ENCODE measurements at regions not wholly inside any gene's neighbourhood (a gene's known extent, or its start where the extent isn't known, plus 50 kb on each side); places are given as distances from the start of the nearest gene placed in this dataset.

DNA sequence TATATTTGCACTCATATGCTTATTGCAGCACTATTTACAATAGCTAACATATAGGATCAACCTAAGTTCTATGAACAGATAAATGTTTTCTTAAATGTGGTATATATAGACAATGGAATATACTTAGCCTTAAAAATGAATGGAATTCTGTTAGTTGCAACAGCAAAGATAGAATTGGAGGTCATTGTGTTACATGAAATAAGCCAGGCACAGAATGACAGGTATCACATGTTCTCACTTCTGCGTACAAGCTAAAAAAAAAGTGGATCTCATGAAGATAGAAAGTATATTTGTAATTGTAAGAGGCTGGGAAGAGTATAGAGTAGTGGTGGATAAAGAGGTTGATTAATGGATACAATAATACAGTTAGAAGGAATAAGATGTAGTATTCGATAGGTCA, 255.5 kb upstream of the SETBP1 start:
- no peak for DNase-seq (ENCODE audit: low spot score)

- DNase-seq (ENCODE audit: low spot score) = no peak
These were observed 243.1 kb upstream of the SETBP1 start for GRCh38 chr18:44437603-44438002.

DNA sequence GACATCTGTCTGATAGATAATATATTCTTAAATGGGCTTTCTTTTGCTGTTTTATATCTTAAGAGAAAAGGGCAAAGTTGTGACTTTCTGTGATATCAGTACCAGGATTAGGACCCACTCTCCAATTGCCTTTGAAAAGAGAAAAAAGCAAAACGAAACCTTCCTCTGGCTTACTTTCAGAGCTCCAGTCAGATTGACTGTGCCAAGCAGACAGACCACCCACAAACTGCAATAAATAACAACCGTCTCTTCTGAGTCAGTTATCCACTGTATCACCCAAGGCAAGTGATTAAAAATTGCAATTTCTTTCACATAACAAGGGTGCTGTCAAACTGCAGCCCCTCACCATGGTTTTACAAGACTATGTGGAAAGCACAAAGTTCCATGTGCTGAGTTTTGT, 230.5 kb upstream of the SETBP1 start:
- DNase-seq (ENCODE audit: low spot score) = no peak

DNA sequence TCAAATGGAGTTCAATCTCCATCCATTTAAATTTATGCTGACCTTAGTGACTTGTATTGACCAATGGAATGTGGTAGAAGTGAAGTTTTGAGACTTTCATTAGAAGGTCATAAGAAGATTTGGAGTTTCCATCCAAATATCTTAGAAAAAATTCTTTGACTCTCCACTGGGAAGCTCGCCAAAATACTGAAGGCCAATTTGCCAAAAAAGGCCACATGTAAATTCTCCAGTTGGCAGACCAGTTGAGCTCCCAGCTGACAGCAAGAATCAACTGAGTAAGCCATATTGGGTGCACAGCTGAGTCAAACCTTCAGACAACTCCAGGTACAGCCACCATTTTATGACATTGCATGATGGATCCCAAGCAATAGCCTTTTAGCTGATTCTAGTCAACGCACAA, 228.3 kb upstream of the SETBP1 start:
- DNase-seq (ENCODE audit: low spot score) = no peak

- DNase-seq (ENCODE audit: low spot score) = no peak
These were observed 227.2 kb upstream of the SETBP1 start for GRCh38 chr18:44453505-44453904.

DNA sequence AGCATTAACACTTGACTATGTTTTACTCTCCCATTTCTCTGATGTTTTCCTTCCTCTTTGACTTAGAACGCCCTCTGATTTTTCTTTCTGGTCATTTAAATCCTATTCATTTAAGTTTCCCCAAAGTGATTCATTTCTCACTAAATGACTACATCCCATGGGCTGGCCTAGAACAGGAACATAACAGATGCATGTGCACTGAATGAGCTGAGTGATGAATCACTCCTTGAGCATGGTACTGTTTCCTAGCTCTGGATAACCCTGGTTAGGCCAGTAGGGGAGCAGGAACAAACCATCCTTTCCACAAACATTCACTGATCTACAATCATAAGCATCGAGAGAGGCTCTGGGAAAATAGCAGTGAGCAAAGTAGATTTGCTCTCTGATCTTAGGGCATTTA, 221.9 kb upstream of the SETBP1 start:
- no peak for DNase-seq (ENCODE audit: low spot score)

GRCh38 chr18:44464398-44465180, 216.1 kb upstream of the SETBP1 start:
- DNase-seq (ENCODE audit: low spot score) = no peak

- DNase-seq (ENCODE audit: low spot score) = no peak
These were observed 215.3 kb upstream of the SETBP1 start for GRCh38 chr18:44465381-44465841.

GRCh38 chr18:44466997-44467396, 213.7 kb upstream of the SETBP1 start:
- no peak for DNase-seq (ENCODE audit: low spot score)

- DNase-seq (ENCODE audit: low spot score) = no peak
These were observed 213.0 kb upstream of the SETBP1 start for GRCh38 chr18:44467718-44468117.

DNA sequence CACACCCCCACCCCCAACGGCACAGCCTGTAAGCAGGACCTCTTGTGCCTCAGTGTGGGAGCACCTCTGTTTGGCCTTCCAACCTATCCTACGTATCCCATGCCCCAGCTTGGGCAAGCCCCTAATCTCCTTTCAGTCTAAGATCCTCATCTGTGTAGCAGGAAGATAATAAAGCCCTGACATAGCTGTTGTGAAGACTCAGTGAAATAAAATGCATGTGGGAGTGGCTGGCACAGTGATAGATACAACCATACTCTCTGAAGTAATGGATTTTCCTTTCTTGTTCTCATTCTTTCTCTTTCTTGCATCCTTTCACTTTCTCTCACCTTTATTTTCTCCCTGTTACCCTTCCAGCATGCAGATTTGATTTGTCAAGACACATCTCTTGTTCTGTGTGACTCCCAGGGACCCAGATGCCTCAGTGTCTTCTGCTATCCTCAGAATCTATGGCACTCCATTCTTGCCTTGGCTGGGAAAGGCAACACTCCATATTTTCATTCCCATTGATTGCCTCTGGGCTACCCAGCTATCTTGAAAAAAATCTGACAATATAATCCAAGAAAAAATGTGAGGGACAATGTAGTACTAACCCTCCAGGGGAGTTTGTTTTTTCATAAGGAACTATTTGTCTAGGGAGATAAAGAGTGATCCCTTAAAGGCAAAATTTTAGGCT, 207.2 kb upstream of the SETBP1 start:
- no peak for DNase-seq (ENCODE audit: low spot score)

DNA sequence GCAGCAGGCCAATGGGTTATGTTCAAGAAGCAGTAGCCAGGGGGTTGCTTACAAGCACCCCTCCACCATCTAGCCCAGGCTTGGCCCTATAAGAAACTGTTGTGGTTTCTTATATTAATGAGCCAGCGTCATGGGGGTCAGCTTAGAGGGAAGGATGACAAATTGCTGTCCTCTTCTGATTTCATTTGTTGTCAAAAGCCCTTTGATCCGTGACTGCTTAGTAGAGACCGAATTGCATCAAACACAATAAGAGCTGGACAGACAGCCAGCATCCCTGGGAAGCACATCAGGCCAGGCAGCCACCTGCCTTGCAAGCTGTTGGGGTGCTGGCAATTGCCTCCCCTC, 206.6 kb upstream of the SETBP1 start:
- DNase-seq (ENCODE audit: low spot score) = no peak

GRCh38 chr18:44474591-44474990, 206.1 kb upstream of the SETBP1 start:
- DNase-seq (ENCODE audit: low spot score) = no peak

DNA sequence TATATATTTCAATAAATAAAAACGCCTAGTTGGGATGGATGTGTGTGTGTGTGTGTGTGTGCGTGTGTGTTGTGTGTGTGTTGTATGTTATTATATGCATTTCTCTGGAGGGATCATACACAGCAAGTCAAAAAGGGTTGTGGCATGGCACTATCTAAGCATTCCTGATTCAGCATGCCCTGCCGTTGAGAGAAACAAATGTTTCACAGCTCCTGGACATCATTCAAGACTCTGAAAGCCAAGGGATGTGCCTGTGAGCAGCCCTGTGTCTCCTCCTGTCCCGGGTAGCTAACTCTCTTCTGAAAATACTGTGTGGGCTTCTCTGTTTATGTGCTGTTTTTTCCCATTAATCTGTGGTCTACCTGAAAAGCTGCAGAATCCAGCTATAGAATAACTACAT, 197.9 kb upstream of the SETBP1 start:
- no peak for DNase-seq (ENCODE audit: low spot score)

- no peak for DNase-seq (ENCODE audit: low spot score)
These were observed 185.5 kb upstream of the SETBP1 start for GRCh38 chr18:44495151-44495550.

GRCh38 chr18:44497311-44497710, 183.4 kb upstream of the SETBP1 start:
- DNase-seq (ENCODE audit: low spot score) = no peak

- DNase-seq (ENCODE audit: low spot score) = no peak
These were observed 182.8 kb upstream of the SETBP1 start for GRCh38 chr18:44497757-44498490.

DNA sequence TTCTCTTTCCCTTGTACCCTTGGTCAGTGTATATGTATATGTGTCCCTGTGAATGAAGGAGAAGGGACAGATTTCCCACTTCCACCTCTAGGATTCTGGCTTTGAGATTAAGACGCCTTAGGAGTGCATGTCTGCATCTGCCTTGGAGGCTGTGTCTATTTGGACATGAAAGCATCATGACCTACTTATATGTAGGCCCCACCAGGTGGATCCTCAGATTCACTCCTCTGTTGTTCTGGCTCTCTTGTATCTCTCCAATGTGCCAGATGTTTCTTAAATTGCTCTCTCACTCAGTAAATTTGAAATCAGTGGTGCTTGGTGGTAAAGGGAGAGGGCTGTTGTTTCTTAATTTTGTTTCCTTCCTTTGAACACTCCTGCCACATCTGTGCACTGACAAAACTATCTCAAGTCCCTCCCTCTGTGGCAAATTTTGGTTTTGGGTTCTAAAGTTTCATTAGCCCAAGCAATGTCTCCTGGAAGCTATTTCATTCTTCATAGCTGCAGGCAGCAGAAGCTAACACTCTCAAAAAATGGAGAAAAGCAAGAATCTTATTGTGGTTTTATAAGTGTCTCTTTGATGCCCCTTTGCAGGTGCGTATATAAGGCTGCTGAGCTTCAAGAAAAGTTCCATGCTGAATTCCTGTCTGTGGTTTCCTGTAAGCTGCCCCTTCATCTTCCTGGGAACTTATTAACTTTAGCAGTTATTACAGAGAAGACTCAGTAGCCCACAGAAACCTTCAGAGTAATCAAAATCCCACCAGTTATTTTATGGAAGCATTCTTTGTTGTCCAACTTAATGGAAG, 179.7 kb upstream of the SETBP1 start:
- DNase-seq (ENCODE audit: low spot score) = no peak

GRCh38 chr18:44502221-44502620, 178.5 kb upstream of the SETBP1 start:
- DNase-seq (ENCODE audit: low spot score) = no peak

DNA sequence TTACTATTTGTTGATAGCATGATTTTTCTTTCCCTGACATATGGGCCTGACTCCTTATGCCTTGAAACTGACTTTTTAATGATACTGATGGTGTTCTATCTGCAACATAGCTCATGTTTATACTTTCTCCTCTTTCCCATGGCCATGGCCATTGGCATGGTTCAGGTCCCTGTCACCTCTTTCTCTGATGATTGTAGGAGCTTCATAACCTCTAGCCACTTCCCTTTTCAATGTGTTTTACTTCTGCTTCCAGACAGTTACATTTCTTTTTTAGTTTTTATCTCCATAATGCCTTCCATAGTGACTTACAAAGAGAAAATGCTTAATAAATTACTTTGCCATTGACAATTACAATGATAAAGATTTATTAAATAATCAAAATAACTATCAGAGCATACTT, 177.9 kb upstream of the SETBP1 start:
- DNase-seq (ENCODE audit: low spot score) = no peak

- no peak for DNase-seq (ENCODE audit: low spot score)
These were observed 176.8 kb upstream of the SETBP1 start for GRCh38 chr18:44503854-44504253.

DNA sequence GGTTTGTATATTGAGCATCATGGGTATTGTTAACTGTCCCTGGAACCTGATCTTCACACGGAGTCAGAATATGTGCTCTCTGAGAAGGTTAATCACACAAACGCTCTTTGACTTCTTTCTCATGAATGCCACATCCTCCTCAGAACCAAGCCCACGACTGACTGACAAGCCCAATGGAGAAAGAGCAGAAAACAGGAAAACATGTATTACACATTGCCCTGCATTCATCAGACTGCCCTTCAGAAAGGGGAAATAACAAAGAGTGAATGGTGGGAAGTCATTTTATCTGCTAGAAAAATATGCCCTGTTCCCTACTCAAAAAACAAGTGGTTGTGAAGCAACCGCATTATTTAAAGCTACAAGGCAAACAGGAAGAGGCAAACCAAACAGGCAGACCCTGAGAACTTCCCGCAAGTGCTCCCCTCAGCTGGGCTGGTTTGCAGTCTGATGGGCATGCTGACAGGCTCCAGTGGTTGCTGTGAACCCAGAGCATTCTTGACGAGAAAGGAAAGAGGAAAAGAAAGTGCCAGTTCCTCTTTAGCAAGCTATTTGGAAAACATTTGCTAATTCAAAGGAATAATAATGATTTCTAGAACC, 172.9 kb upstream of the SETBP1 start:
- no peak for DNase-seq (ENCODE audit: low spot score)

All from left forelimb (tissue), 1 donor.